ENCODE measurements at regions not wholly inside any gene's neighbourhood (a gene's known extent, or its start where the extent isn't known, plus 50 kb on each side); places are given as distances from the start of the nearest gene placed in this dataset.

DNA sequence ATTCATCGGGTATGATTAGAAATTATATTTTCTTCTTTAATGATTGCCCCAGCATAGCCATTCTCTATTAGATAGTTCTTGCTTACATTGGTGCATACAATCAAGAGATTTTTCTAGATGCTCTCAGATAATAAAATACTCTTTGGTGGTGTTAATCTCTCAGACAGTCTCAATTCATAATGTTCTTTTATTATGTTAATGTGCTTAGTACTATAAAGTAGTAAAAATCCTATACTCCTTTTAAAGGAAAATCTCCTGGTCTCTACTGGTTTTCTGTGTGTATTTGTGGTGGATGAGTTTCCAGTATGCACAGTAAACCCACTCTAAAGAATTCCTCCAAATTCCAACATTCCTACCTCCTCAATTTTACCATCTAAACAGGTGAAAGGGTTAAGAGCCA lies 203.5 kb downstream of the FAT4 start:
- intact Hi-C loops (cut with micrococcal nuclease; ENCODE audit: unreplicated experiment) = no loop called here
- ChIA-PET POLR2A (no interaction called here), CTCF (ENCODE audit: low intra/inter-chr PET ratio, low total read pairs) (no interaction called here)
- in situ Hi-C loops (cut with HindIII; ENCODE audit: extremely low pct_ligation_motif_present, low pct_unique_long_range_greater_than_20kb) = no loop called here
- Histone ChIP-seq H2AFZ (ENCODE audit: low read length) (no peak overlapping the region), H3K79me2 (ENCODE audit: insufficient read depth, low read length) (no peaks in the 10 kb centered on the region), H3K4me1 (ENCODE audit: insufficient read depth, low read length) (no peaks in the 10 kb centered on the region), H3K4me3 (replicated peaks in 1 of 3; ENCODE audit: insufficient read depth in 1 of 3, low read depth in 2 of 3, low read length in 3 of 3) (no peak overlapping the region), H3K27ac (ENCODE audit: extremely low read length, insufficient read depth, low read length) (no peak overlapping the region), H3K27me3 (ENCODE audit: control insufficient read depth in 1 of 2, insufficient read depth in 2 of 2, low read length in 2 of 2) (no peaks in the 10 kb centered on the region), H3K36me3 (replicated peaks in 1 of 2; ENCODE audit: control insufficient read depth in 1 of 2, insufficient read depth in 2 of 2, low read length in 2 of 2) (no peaks in the 10 kb centered on the region), H3K9ac (ENCODE audit: insufficient read depth, low read depth, low read length) (no peak overlapping the region), H4K20me1 (ENCODE audit: insufficient read depth, low read length) (no peaks in the 10 kb centered on the region), H3K9me3 (ENCODE audit: low read length) (no peaks in the 10 kb centered on the region), H3K4me2 (ENCODE audit: low read depth, low read length) (no peak overlapping the region)
- ATAC-seq = no peak
- BruUV-seq (replicated peaks) = no TSS peak
- 100% methylated on average over 1 of the region's 1 CpG for WGBS (ENCODE audit: low lambda C conversion rate)
- no peak for DNase-seq (ENCODE audit: low spot score)
- FAIRE-seq = no peak
- no peak for TF ChIP-seq ZNF24 (IDR thresholded peaks at IDR 0.05)
- TF ChIP-seq SNAPC4 (CRISPR knock-in tag; IDR thresholded peaks at IDR 0.05) = no peak
- TF ChIP-seq, protein P1, sequence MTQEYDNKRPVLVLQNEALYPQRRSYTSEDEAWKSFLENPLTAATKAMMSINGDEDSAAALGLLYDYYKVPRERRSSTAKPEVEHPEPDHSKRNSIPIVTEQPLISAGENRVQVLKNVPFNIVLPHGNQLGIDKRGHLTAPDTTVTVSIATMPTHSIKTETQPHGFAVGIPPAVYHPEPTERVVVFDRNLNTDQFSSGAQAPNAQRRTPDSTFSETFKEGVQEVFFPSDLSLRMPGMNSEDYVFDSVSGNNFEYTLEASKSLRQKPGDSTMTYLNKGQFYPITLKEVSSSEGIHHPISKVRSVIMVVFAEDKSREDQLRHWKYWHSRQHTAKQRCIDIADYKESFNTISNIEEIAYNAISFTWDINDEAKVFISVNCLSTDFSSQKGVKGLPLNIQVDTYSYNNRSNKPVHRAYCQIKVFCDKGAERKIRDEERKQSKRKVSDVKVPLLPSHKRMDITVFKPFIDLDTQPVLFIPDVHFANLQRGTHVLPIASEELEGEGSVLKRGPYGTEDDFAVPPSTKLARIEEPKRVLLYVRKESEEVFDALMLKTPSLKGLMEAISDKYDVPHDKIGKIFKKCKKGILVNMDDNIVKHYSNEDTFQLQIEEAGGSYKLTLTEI (CRISPR knock-in tag; conservative IDR thresholded peaks at IDR 0.05) = no peak
- no peak for TF ChIP-seq E2F5 (CRISPR knock-in tag; conservative IDR thresholded peaks at IDR 0.05)
- no peak for TF ChIP-seq KMT2B (CRISPR knock-in tag; IDR thresholded peaks at IDR 0.05)
- TF ChIP-seq ZMYM3 (CRISPR knock-in tag; IDR thresholded peaks at IDR 0.05) = no peak
- no peak for TF ChIP-seq ZNF501 (CRISPR knock-in tag; IDR thresholded peaks at IDR 0.05)
- TF ChIP-seq, protein P2, sequence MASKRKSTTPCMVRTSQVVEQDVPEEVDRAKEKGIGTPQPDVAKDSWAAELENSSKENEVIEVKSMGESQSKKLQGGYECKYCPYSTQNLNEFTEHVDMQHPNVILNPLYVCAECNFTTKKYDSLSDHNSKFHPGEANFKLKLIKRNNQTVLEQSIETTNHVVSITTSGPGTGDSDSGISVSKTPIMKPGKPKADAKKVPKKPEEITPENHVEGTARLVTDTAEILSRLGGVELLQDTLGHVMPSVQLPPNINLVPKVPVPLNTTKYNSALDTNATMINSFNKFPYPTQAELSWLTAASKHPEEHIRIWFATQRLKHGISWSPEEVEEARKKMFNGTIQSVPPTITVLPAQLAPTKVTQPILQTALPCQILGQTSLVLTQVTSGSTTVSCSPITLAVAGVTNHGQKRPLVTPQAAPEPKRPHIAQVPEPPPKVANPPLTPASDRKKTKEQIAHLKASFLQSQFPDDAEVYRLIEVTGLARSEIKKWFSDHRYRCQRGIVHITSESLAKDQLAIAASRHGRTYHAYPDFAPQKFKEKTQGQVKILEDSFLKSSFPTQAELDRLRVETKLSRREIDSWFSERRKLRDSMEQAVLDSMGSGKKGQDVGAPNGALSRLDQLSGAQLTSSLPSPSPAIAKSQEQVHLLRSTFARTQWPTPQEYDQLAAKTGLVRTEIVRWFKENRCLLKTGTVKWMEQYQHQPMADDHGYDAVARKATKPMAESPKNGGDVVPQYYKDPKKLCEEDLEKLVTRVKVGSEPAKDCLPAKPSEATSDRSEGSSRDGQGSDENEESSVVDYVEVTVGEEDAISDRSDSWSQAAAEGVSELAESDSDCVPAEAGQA (IDR thresholded peaks at IDR 0.05; ENCODE audit: low read depth) = no peak
- TF ChIP-seq, protein P2 (CRISPR knock-in tag; IDR thresholded peaks at IDR 0.05; ENCODE audit: borderline replicate concordance) = no peak
- no peak for TF ChIP-seq NR2F2 (IDR thresholded peaks at IDR 0.05; ENCODE audit: borderline replicate concordance, low read depth)
- no peak for TF ChIP-seq ZNF724P (CRISPR knock-in tag; IDR thresholded peaks at IDR 0.05; ENCODE audit: borderline replicate concordance)
- no peak for TF ChIP-seq GABPB1 (CRISPR knock-in tag; IDR thresholded peaks at IDR 0.05)
- no peak for TF ChIP-seq ZEB1 (IDR thresholded peaks at IDR 0.05; ENCODE audit: insufficient replicate concordance, low read depth)
